GM13976 (cell line): ENCODE measurements at regions not wholly inside any gene's neighbourhood (a gene's known extent, or its start where the extent isn't known, plus 50 kb on each side); places are given as distances from the start of the nearest gene placed in this dataset.

Experiments used
- DNase-seq: peaks from one replicate; pipeline ENCODE4 v3.0.0; 2012; ENCODE audit warnings: low spot score
- CTCF ChIP-seq: IDR thresholded peaks from 2 replicates; pipeline ENCODE4 v1.5.1; 2012; ENCODE audit warnings: borderline replicate concordance, mild to moderate bottlenecking; ENCODE audit not compliant: insufficient read depth; ENCODE audit errors: extremely low read depth, missing control alignments, control extremely low read depth
- in situ Hi-C: fragments of 300-500 bp; cut with MboI; formaldehyde crosslinking; loops from one replicate; pipeline ENCODE4 v1.12.0; 2022; ENCODE audit warnings: low sequenced_read_pairs, mixed read lengths, inconsistent platforms; ENCODE audit not compliant: unreplicated experiment

GRCh38 chr3:13134166-13134878 lies 61.1 kb upstream of the IQSEC1 start:
- no peak for TF ChIP-seq CTCF
- in situ Hi-C loops = no loop called here
- DNase-seq = no peak

GRCh38 chr3:13133471-13133981 lies 60.3 kb upstream of the IQSEC1 start:
- in situ Hi-C loops = no loop called here
- TF ChIP-seq CTCF = no peak
- DNase-seq = no peak

- no peak for TF ChIP-seq CTCF
- DNase-seq = no peak
- in situ Hi-C loops = no loop called here
Observed at GRCh38 chr3:13132731-13133410, 59.6 kb upstream of the IQSEC1 start.

- DNase-seq = no peak
- in situ Hi-C loops = no loop called here
- TF ChIP-seq CTCF = no peak
Observed at GRCh38 chr3:13132281-13132680, 59.1 kb upstream of the IQSEC1 start.

- no peak for DNase-seq
- in situ Hi-C loops = no loop called here
- TF ChIP-seq CTCF = no peak
Observed at GRCh38 chr3:13130464-13131193, 57.4 kb upstream of the IQSEC1 start.
